Myocyte (in vitro differentiated cells): ENCODE measurements at regions not wholly inside any gene's neighbourhood (a gene's known extent, or its start where the extent isn't known, plus 50 kb on each side); places are given as distances from the start of the nearest gene placed in this dataset.

ENCODE experiments used
- DNase-seq: peaks from one replicate; pipeline ENCODE4 v3.0.0-alpha.2; 2012; ENCODE audit warnings: low read depth

DNA sequence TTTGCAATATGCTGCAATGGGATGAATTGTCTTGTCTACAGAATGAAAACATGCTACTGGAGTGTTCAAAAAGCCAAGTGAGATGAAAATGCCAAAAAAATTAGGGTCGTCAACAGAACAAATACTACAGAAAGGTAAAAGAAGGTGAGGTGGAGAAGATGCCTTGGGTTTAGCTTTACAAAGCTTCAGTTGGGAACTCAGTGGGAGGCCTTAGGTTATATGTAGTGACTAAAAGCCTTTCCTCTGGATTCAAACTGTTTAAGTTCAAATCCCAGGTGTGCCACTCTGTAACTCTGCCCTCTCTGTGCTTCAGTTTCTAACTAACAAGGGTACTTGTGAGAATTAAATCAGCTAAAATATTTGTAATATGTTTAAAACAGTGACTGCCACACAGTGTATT lies 84.9 kb upstream of the PDE3A start:
- no peak for DNase-seq

- DNase-seq = no peak
Measured at GRCh38 chr12:20289520-20289919, 78.8 kb upstream of the PDE3A start.

DNA sequence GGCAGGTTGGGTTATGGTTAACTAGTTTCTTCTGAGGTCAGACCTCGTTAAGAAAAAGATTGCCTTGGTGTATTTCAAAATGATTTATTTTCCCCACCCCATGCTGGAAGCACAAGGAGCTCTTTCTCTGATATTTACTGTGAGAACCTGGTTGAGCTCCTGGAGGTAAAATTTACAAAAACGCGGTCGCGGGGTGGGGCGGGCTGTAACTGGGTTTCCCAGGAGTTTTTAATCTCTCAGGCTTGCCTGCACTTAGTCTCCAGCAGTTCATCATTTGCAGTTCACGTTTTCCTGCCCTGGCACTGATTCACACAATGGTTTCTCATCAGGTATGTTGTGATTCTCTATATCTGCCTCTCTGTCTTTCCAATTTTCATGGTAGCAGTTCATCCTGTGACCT lies 67.9 kb upstream of the PDE3A start:
- DNase-seq = no peak

GRCh38 chr12:20305470-20305869 lies 62.9 kb upstream of the PDE3A start:
- peak; percentile 13 for DNase-seq

DNA sequence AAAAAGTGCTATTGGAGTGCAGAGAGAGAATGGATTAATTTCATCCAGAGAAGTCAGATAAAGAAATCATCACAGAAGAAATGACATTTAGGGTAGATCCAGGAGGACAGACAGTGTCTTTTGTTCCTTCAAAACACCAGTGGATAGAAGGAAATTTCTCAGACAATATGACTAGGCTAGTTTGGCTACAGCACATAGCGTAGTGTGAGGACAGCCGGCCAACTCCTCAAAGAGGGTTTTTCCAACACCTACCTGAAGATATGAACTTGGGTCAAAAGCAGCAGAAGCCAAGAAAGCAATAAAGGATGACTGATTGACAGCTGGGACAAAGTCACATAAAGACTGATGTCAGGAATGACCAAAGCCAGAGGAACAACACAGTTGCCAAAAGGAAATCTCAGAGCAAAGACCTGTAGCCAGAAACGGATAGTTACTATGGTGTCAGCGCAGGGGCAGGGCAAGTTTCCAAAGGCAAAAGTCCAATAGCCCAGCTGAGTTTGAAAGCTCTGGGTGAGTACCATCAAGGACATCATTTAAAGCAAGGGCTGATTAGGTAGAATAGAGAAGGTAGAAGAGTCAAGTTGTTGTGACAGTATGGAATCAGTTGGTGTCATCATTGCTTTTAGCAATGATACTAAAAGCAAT lies 58.7 kb upstream of the PDE3A start:
- DNase-seq = no peak

DNA sequence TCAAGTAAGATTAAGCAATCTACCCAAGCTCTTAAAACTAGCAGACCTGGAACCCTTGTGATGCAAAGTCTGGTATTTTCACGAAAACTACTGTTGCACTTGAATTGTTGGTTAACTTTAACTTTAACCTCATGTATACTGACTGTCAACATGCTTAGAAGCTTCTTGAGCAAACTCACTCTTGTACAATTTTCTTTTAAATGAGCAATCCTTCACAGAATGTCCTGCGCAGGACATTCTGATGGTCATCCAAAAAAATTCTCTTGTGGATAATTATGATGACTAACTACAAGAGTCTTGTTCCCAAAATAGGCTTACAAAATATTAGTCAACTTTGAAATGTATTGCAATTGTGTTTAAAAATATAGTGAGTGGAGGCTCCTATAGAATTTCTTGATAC lies 54.0 kb upstream of the PDE3A start:
- peak; percentile 19 for DNase-seq

- DNase-seq = no peak
Measured at GRCh38 chr12:20317554-20317953, 50.8 kb upstream of the PDE3A start.
